Esophagus squamous epithelium (tissue), 4 donors: ENCODE measurements at regions not wholly inside any gene's neighbourhood (a gene's known extent, or its start where the extent isn't known, plus 50 kb on each side); places are given as distances from the start of the nearest gene placed in this dataset.

Source experiments
- CTCF ChIP-seq, 6 experiments: fragments of 450-650 bp in 4 of 6; fragments of 200-600 bp in 2 of 6; sonication (generic) in 2 of 6; IDR thresholded peaks; one replicate each; pipeline ENCODE4 v1.5.1; 2016 to 2019; ENCODE audit warnings: antibody characterized with exemption in 6 of 6, mild to moderate bottlenecking in 4 of 6, moderate library complexity in 4 of 6
- POLR2A ChIP-seq, 4 donors: fragments of 450-650 bp; IDR thresholded peaks; one replicate each; pipeline ENCODE4 v1.6.1; 2017; ENCODE audit warnings: antibody characterized with exemption in 4 of 4, mild to moderate bottlenecking in 4 of 4, moderate library complexity in 3 of 4

- TF ChIP-seq CTCF (IDR thresholded peaks at IDR 0.05), result no peak
- no peak for TF ChIP-seq POLR2A (IDR thresholded peaks at IDR 0.05)
These were observed 964.1 kb upstream of the NXPH2 start for GRCh38 chr2:139744273-139744672.
